Fibroblast of skin of left biceps (primary cell): ENCODE measurements at regions not wholly inside any gene's neighbourhood (a gene's known extent, or its start where the extent isn't known, plus 50 kb on each side); places are given as distances from the start of the nearest gene placed in this dataset.
A peak's percentile ranks its signal among the peaks of the same experiment; 100 is the strongest.

Experiments used
- DNase-seq, 2 experiments: peaks; one replicate each; pipeline ENCODE4 v3.0.0-alpha.2; 2013; ENCODE audit warnings: low read depth in 2 of 2

DNA sequence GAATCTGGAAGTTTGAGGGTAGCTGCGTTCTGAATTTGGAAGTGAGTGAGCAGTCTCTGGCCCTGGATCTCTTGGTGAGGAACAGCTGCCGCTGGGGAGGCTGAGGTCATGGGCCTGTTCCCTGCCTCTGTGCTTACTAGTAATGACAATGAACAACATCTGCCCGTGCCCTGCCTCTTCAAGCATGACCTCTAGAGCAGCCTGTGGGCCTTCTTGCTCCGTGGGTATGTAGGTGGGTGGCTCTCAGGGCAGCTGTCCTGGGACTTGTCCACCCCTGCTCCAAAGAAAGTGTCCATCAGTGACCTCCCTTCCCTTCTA is 186.2 kb downstream of the CXCL12 start:
- DNase-seq = no peak

DNA sequence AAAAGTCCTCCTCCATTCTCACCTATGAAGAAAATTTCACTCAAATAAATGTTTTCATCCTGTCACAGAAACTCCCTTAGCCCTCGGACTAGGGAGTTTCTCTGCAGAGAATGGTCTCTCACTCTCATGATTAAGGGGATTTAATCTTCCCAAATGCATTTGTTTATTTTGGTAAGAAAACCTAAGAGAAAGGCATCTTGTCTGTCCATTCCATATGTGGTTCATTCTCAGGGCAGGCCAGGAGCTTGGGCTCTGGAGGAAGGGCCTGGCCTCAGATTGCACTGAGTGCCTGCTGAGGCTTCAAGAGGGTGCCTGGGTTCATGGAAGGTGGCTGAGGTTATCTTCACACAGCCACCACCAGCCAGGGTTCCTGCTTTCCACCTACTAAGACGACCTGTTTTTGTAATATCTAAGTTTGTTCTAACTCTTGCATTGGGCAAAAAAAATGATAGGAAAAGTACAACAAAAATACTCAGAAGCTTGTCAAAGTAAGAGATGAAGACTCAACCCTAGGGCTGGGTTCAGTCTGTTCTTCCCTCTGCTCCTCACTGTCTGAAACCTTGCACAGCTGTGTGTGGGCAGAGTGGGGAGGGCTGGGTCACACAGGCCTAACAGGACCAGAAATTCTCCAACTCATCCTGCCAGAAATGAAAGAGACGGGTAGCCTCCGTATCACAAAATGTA is 186.7 kb downstream of the CXCL12 start:
- no peak for DNase-seq

DNA sequence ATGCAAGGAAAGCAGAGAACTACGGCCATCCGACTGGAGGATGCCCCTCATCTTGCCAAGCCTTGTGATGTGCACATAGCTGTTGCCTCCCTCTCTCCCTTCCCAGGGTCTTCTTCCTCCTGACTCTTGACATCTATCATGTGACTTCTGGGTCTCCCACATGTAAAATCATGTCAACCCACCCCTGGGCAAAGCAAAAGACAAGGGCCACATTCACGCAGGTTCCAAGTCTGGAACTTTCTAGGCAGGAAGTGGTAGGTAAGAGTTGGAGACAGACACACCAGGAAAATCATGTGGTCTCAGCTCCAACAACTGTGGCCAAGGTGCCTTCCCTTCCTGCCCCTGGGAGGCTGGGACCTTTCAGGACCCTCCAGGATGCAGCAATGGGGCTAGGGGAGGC is 187.3 kb downstream of the CXCL12 start:
- no peak for DNase-seq

DNA sequence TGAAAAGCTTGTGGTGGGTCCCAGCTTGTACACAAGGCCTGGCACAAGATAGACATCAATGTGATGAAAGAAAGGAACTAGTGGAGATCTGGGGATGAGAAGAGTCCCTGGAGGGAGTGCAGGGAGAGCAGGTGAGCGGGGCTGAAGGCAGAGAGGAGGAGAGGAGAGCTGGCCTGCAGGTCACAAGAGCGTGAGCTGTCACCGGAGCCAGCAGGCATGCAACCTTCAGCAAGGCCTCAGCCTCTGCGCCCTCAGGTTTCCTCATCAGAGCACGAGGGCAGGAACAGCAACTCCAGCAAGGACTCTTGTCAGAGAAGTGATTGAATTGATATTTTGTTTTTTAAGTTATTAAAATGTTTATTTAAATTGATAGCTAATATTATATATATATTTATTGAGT is 188.6 kb downstream of the CXCL12 start:
- no peak for DNase-seq

DNA sequence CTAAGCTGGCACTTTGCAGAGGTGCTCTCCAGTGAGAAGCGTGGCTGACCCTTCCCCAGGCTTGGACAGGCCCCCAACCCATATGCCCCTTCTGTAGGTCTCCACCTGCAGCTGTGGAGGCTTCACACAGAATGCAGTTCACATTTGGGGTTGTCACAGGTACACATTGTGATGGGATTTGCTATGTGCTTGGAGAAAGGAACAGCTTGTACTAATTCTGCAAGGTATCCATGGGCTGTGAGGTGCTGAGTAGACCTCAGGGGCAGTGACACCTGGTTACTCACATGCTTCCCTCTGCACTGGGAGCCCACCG is 188.9 kb downstream of the CXCL12 start:
- DNase-seq = no peak

DNA sequence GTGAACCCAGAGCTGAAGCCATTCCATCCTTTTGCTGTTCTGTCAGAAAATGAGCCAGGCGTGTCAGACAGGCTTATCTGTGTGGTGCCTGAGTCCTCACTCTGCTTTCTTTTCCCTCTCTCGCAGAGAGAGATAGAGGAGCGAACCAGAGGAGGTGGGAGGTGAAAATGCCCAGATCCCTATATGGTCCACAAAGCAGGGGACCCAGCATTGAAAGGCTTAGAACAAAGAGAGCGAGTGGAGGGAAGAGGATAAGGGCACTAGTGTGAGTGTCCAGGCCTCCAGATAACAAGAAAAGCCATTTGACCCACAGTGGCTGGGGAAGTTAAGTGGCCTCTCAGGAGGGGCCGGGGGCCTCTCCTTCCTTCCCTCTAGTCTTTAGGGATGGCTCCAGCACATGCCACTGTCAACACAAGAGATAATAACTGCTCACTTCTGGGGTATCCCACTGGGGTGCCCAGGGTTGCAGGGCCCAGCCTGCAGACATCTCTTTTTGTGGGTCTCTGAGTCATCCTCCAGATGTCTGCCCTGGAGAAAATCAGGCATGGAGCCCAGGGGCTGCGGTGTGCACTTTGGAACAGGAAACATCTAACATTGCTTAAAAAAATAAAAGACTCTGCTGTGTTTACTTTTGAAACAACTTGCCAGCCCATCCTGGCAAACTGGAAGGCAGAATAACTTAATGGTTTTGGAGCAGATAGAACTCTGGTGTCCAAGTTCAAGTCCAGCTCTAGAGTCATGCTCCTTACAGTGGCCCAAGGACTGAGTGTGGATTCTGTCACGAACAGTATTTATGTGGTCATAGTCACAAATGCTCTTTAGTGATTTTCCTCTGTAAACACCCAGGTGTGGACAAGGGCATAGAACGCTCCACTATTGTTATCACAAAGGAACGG is 189.5 kb downstream of the CXCL12 start:
- DNase-seq = peak; percentile 77 to 80

DNA sequence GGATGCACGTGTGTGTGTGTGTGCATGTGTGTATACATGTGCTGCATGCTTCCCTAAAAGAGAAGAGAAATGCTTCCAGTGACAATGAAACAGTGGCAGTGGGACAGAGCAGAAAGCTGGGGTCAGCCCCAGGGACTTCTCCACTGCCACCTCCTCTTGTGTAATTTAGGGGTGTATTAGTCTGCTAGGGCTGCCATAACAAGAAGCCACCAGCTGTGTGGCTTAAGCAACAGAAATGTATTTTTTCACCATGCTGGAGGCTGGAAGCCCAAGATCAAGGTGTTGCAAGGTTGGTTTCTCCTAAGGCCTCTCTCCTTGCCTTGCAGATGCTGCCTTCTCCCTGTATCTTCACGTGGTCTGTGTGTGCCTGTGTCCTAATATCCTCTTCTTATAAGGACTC is 190.5 kb downstream of the CXCL12 start:
- DNase-seq = no peak

DNA sequence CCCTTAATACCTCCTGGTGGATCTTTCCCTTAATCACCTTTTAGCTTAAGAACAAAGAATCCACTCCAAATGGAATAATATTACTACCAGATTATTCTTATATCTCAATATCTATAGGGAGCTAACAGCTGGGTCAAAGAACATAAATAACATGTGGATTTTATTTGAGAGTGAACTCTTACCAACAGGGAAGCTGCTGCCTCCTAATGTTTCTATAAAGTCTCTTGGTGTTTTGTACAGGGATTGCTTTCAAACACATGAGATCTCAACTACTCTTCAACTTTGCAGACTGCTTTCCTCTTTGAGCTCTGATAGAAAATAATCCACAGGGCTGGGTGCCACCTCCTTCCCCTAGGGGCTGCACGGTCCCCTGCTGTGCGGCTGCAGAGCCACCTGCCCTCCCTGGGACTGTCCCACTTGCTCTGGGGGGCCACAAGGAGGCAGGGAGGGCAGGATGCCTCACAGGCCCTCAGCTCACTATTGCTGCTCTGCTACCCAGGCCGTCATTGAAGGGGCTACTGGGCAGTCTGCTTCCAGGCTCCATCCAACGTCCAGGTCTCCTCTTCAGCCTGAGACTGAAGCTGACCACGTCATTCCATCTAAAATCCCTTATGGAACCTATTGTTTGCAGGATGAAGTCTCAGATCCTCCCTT is 191.2 kb downstream of the CXCL12 start:
- no peak for DNase-seq

DNA sequence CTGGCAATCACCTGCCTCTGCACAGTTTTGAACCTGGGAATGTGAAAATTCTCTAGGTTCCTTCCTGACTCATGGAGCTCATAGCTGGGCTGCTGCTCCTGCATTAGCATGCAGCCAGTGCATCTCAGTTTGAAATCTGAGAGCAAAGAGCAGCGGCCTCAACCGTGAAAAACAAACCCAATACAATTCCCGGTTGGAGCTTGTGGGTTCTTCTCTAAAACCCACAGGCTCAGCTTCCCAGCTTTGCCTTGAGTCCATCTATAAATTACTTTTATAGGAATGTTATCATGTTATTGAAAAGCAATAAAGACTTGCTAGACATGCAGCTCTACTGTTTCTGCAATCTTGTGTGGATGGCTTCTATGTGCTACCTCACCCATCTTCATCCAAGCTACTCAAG is 191.7 kb downstream of the CXCL12 start:
- DNase-seq = peak in 1 of 2 experiments; percentile 45

DNA sequence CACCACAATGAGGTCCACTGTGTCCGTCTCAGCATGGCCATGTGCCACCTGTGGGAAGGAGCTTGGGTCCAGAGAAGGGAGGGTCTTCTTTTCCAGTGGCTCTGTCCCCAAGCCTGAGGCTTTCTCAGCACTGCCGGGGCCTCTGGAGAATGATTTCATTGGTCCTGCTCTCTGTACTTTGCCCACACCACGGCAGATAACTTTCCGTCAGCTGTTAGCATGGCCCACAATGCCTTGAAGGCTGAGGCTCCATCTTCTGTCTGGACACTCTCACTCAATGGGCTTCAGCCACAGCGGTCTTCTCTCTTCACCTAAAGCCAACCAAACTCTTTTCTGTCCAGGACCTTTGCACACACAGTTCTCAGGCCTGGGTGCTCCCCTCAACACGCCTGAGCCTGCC is 192.5 kb downstream of the CXCL12 start:
- no peak for DNase-seq

DNA sequence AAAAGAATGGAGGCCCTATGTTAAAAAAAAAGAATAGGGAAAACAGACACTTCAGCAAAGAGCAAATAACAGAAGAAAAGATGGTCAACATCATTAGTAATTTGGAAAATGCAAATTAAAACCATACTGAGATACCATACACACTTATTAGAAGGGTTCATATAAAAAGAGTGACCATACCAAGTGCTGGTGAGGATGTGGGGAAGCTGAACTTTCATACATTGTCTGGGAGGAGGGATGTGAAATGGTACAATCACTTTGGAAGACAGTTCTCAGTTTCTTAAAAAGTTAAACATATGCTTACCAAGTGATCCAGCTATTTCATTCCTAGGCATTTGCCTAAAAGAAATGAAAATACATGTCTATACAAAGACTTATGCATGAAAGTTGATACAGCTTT is 194.4 kb downstream of the CXCL12 start:
- DNase-seq = no peak

DNA sequence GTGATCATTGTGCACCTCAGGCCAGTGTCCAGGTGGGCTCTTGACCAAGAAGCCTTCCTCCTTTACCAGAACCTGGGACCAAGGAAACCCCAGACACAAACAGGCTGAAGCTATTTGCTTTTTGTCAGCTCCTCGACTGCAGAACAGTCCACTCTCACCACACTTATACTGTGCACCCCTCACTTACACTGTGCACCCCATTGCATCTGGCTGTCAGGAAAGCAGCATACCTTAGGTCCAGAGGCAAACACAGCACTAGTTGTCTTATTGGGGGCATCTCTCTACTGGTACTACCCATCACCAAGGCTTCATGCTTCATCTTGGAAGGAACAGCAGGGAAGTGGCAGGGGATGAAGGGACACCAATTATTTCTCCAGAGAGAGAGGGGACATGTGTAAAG is 198.1 kb downstream of the CXCL12 start:
- no peak for DNase-seq

DNA sequence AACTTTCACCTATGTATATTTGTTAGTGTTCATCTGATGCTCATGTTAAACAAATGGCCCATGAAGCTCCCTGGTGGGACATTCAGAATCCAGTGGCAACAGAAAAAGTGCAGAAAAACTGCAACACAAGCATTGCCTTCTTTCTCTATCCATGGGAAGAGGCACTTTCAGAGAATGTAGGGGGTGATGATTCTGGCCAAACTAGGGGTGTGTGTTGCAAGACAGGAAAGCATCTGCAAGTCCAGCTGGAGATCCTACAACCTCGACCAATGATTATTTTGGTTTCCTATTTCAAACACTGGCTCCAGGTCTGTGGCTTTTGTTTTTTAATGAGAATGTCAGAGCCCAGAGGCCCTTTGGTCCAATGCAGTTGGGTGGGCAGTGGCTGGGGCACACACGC is 198.7 kb downstream of the CXCL12 start:
- no peak for DNase-seq

DNA sequence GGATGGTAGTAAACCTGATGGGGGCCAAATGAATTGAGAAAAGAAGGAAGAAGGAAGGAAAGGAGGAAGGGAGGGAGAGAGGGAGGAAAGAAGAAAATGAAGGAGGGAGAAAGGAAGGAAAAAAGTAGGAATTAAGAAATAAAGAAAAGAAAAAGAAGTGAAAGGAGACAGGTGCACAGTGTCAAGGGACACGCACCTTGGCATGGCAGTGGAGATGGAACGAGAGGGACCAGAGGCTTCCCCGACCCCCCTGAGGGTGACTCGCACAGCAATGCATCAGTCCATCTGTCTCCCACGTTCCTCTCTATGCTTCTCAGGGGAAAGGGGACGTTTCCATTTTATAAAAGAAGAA is 199.6 kb downstream of the CXCL12 start:
- no peak for DNase-seq

DNA sequence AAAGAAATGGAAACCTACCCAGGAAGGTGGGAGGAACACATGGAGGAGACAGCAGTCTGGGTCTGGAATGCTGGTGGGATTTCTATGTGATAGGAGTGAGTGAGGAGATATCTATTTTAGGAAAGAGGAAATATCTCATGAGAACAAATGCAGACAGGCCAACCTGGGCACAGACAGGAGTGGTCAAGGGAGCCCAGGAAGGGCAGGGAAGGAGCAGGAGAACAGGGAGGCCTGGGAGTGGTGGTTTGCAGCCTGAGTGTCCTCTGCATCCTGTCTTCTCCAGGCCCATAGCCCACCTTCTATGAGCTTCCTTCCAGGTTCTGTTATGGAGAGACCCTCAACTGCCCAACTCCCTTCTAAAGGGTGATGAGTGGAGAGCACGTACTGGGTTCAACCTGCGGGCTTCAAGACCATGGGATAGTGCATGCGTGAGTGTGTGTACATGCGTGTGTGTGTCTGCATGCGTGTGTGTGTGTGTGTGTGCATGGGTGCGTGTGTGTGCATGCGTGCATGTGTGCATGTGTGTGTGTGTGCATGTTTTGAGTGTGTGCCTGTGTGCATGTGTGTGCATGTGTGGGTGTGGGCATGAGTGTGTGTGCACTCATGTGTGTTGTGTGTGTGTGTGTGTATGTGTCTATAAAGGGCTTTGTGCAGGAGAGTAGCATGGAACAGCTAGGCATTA is 200.1 kb downstream of the CXCL12 start:
- DNase-seq = no peak

DNA sequence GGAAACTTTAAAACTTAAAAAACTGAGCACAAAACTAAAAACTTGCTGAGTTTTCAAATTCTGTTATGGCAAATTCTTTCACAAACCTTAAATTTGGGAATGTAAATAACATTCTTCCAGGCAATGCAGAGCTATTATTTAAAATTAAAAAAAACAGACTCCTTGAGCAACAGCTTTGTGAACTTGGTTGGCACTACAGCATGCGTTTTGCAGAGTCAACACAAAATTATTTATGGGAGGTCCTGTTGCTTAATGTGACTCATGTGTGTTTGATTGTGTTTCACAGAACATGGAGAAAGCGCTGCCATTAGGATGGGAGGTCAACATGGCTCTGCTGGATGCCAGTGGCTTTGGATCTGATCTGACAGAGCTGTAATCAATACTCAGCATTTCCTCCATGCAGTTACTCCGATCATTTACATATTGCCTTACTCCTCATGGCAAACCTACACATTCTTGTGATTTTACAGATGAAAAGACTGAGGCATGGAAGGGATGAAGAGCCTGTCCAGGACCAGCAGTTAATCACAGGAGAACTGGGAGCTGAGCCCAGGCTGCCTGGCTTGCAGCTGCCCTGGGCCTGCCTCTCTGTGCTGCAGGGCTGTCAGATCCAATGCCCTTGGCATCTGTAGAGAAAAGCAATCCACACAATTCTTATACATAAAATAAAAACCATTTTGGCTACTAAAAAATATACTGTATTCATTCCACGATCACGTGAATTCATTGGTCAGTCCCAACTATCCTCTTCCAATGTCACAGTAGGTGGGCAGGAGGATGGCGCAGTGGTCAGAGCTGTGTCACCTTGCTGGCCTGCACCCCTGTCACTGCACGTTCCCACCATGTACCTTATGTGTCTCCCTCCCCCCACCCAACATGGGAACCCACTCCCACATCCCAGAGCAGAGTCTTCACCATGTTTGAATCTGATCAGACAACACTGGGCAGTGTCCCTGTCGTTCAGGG is 200.9 kb downstream of the CXCL12 start:
- peak in 1 of 2 experiments; percentile 51 for DNase-seq

DNA sequence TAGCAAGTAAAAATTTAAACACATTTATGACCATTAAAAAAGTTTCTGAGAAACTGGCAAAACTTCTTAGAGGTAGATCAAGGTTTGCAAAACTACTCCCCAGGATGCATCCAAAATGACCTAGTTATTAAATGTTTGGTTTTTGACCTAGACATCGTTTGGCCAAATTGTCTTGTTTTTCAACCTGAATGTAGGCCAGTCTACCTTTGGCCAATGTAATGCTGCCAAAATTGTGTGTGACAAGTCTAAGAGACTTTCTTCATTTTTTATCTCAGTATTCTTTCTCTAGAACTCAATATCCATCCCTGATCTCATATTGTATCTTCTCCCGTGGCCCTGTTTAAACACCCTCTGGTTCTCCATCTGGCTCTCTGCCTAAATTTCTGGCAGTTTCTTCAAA is 202.0 kb downstream of the CXCL12 start:
- no peak for DNase-seq

DNA sequence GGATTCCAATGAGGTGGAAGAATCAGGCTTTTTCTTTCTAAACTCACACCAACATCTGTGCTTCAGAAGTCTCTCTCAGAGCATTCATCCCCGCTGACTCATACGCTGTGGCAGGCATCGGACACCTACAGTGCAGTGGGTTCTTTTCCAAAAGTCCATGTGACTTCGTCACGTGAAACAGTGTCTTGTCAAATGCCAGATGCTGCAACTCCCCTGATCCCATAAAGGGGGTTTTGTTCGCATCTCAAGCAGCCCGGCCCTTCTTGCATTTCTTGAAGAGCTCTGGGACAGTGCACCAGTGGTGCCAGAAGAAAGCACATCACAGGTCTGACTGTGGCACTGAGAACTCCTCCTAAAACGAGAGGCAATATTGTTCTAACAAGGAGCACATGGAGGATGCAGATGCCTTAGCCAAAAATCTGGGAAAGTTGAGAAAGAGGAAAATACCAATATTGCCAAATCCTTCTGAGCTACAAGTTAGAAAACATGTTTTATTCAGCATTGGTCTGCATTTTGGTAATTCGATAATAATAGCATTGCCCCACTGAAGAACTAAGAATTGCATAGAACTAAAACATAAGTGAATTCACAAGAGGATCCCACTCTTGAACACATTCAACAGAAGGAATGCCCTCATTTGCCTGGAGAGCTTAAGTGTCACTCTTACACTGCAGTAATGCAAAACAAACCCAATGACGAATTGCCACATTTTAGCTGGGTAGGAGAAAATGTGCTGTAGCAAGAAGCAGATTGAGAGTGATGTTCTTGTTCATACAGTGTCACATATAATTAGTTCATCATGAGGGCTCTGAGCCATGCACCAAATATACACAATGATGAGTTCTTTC is 204.4 kb downstream of the CXCL12 start:
- DNase-seq = peak; percentile 98

DNA sequence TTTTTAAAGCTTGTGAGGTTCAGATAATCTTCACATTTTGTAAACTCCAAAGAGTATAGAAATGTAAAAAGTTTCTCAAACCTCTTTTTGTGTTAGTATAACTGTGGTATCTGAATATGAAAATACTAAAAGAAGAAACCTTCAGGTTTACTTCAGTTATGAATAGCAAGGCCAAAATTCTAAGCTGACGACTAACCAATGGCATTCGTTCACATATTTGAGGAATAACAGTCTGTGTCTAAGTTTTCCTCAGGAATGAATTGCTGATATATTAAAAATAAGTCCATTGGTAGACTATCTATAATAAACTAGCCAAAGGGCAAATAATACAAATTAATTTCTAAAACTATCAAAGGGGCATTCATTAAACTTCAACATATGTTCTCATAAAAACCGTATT is 206.0 kb downstream of the CXCL12 start:
- no peak for DNase-seq

DNA sequence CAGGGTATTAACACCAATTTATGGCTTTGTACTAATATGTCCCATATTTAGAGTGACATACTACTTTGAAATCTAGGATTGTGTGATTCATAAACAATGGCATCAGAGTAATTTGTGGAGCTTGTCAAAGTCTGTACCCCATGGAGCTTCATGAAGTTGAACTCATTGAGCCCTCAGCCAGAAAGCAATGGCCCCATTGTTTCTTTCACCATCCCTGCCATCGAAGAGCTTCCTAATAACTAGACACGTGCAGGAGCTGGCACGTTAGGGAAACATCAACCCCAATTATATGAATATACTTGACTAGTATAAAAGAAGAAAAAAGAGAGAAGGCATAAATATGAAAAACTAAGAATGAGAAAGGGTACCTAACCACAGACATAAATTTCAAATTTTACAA is 206.6 kb downstream of the CXCL12 start:
- DNase-seq = no peak

DNA sequence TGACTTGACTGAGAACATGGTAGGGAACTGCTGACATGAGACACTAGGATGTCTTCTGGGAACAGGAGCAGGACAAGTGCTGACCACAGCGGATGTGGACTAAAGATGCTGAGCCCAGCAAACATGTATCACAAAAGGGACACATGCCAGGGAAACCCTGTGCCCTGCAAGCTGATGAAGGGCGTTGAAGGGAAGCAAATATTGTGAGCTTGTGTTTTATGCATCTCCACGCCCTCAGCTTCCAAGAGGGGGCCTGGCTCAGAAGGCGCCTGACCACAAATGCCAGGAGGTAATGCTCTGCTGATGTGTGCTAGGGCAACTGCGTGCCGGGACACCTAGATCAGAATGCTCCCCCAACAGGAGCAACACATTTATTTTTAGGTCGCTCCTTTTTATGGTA is 207.3 kb downstream of the CXCL12 start:
- DNase-seq = no peak
